ENCODE measurements at regions not wholly inside any gene's neighbourhood (a gene's known extent, or its start where the extent isn't known, plus 50 kb on each side); places are given as distances from the start of the nearest gene placed in this dataset.
A peak's percentile ranks its signal among the peaks of the same experiment; 100 is the strongest.

DNA sequence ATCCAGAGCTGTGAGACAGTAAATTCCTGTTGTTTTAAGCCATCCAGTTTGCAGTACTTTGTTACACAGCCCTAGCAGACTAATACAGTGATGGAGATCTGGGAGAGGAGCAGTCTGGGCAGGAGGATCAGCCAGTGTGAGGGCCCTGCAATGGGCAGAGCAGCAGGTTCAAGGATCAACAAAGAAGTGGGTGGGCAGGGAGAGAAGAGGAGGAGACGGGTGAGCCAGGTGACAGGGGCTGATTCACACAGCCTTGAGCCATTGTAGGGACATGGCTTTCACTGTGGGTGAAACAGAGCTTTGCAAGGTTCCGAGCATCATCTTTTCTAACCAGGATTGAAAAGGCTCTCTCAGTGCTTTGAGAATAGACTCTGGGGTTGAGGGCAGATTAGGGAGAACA lies 88.2 kb upstream of the MVB12B start:
- Histone ChIP-seq H3K27me3 (ENCODE audit: control insufficient read depth, insufficient read depth, low read length) (0 out of 2 replicates have a peak, but pooled peaks cover 3% of the 10 kb centered on the region), H3K4me3 (ENCODE audit: low read depth, low read length) (no peak overlapping the region), H3K36me3 (ENCODE audit: control insufficient read depth, insufficient read depth, low read length) (no peaks in the 10 kb centered on the region)
- TF ChIP-seq, protein P1, sequence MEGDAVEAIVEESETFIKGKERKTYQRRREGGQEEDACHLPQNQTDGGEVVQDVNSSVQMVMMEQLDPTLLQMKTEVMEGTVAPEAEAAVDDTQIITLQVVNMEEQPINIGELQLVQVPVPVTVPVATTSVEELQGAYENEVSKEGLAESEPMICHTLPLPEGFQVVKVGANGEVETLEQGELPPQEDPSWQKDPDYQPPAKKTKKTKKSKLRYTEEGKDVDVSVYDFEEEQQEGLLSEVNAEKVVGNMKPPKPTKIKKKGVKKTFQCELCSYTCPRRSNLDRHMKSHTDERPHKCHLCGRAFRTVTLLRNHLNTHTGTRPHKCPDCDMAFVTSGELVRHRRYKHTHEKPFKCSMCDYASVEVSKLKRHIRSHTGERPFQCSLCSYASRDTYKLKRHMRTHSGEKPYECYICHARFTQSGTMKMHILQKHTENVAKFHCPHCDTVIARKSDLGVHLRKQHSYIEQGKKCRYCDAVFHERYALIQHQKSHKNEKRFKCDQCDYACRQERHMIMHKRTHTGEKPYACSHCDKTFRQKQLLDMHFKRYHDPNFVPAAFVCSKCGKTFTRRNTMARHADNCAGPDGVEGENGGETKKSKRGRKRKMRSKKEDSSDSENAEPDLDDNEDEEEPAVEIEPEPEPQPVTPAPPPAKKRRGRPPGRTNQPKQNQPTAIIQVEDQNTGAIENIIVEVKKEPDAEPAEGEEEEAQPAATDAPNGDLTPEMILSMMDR (IDR thresholded peaks at IDR 0.05; ENCODE audit: insufficient read depth, low read depth, low read length), result no peak
- CTCF ChIA-PET, result interaction anchor here (0.6 kb wide), 1 partner anchor 726 kb away, joined by 3 read pairs; no protein-coding TSS in a partner anchor
- POLR2A ChIA-PET, result no interaction called here
- no peak for DNase-seq (ENCODE audit: low read depth)

GRCh38 chr9:126239515-126239914 lies 87.1 kb upstream of the MVB12B start:
- H3K36me3 ChIP-seq (ENCODE audit: control insufficient read depth, insufficient read depth, low read length), result no peaks in the 10 kb centered on the region
- TF ChIP-seq, protein P1 (IDR thresholded peaks at IDR 0.05; ENCODE audit: insufficient read depth, low read depth, low read length), result no peak
- CTCF ChIA-PET, result no interaction called here
- H3K4me3 ChIP-seq (ENCODE audit: low read depth, low read length), result no peak overlapping the region
- 0 out of 2 replicates have a peak, but pooled peaks cover 1% of the 10 kb centered on the region for H3K27me3 ChIP-seq (ENCODE audit: control insufficient read depth, insufficient read depth, low read length)
- POLR2A ChIA-PET, result no interaction called here
- DNase-seq (ENCODE audit: low read depth), result no peak

DNA sequence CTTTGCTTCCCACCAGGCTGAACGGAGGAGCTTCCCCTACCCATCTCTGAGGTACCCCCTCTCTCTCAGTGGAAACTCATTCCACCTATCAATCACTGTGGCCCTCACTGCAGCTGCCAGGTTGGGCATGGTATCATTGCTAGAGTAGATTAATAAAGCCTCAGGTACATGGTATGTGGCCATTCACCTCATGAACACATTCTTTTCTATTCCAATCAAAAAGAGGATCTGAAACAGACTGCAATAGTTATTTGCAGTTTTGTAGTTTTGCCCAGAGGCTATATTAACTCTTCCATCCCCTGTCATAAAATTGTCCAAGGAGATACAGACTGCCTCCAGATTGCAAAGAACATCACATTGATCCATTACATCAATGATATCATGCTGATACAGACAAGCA lies 85.8 kb upstream of the MVB12B start:
- ChIA-PET CTCF (interaction anchor here (1.0 kb wide), 1 partner anchor 833 kb away, joined by 3 read pairs; no protein-coding TSS in a partner anchor), POLR2A (no interaction called here)
- Histone ChIP-seq H3K36me3 (ENCODE audit: control insufficient read depth, insufficient read depth, low read length) (no peaks in the 10 kb centered on the region), H3K4me3 (ENCODE audit: low read depth, low read length) (no peak overlapping the region), H3K27me3 (ENCODE audit: control insufficient read depth, insufficient read depth, low read length) (0 out of 2 replicates have a peak, but pooled peaks cover 1% of the 10 kb centered on the region)
- TF ChIP-seq, protein P1 (IDR thresholded peaks at IDR 0.05; ENCODE audit: insufficient read depth, low read depth, low read length), result no peak
- no peak for DNase-seq (ENCODE audit: low read depth)

DNA sequence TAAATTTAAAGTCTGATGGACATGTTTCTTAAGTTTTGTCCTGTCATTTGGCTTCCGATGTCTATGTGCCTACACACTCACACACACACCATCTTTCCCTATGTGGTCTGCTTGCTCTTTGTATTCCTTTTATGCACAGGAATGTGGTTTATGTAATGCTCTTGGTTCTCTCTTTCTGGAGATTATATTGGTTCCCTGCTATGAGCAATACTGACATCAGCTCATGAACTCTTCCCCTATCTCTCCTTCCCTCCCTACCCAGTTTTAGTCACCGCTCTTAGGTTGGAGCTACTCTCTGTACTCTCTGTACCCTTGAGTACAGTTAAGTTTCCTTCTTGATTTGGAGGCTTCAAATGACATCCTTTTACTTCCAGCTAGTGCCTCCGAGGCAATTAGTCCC lies 77.9 kb upstream of the MVB12B start:
- Histone ChIP-seq H3K27me3 (ENCODE audit: control insufficient read depth, insufficient read depth, low read length) (no peaks in the 10 kb centered on the region; the same call in 1 of the 2 replicates), H3K36me3 (ENCODE audit: control insufficient read depth, insufficient read depth, low read length) (no peaks in the 10 kb centered on the region), H3K4me3 (ENCODE audit: low read depth, low read length) (no peak overlapping the region)
- TF ChIP-seq, protein P1 (IDR thresholded peaks at IDR 0.05; ENCODE audit: insufficient read depth, low read depth, low read length), result no peak
- DNase-seq (ENCODE audit: low read depth), result peak; percentile 11
- ChIA-PET POLR2A (no interaction called here), CTCF (no interaction called here)

GRCh38 chr9:126261584-126262356 lies 64.9 kb upstream of the MVB12B start:
- TF ChIP-seq, protein P1 (IDR thresholded peaks at IDR 0.05; ENCODE audit: insufficient read depth, low read depth, low read length), result no peak
- Histone ChIP-seq H3K4me3 (ENCODE audit: low read depth, low read length) (no peak overlapping the region), H3K36me3 (ENCODE audit: control insufficient read depth, insufficient read depth, low read length) (no peaks in the 10 kb centered on the region), H3K27me3 (ENCODE audit: control insufficient read depth, insufficient read depth, low read length) (peaks cover 13% of the 10 kb centered on the region)
- DNase-seq (ENCODE audit: low read depth), result no peak
- POLR2A ChIA-PET, result no interaction called here
- CTCF ChIA-PET, result no interaction called here
